ENCODE measurements at regions not wholly inside any gene's neighbourhood (a gene's known extent, or its start where the extent isn't known, plus 50 kb on each side); places are given as distances from the start of the nearest gene placed in this dataset.
A peak's percentile ranks its signal among the peaks of the same experiment; 100 is the strongest.

DNA sequence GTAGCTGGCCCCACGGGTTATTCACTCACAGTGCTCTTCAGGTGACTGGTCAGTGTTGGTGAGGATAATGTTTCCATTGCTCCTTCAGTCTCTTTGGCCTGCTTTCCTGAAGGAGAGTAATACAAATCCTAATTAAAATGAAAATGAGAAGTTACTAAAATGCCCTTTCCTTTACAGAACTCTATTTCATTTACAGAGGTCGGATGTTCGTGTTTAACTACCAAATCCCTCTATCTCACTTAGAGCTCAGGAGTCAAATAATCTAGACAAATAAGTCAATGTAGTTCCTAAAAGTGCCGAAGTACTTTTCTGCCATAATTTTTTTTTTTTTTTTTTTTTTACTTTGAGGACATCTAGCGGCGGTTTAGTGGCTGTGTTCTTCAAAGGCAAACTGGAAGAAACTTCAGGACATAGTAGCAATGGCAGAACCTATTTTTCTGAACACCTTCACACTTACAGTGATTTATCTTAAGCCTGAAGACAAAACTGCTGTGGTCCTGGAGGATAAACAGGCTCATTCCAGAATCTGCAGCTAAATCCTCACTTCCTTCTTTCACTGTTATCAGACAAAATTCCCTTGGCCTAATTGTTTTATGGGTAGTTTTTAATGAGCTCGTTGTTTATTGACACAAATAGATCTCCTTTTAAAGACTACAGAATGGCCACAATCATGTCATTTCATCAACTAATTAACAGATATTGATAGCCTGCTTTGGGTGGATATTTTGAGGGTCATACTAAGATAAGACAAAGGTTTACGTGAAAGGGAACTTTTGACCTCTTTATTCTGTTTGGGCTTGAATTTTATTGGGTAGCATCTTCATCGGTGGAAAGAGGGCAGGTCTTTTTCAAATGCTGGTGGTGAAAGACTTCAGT, 207.6 kb upstream of the DMRTA1 start:
- H3K27ac Mint-ChIP-seq = no peak overlapping the region
- TF ChIP-seq, protein P1, sequence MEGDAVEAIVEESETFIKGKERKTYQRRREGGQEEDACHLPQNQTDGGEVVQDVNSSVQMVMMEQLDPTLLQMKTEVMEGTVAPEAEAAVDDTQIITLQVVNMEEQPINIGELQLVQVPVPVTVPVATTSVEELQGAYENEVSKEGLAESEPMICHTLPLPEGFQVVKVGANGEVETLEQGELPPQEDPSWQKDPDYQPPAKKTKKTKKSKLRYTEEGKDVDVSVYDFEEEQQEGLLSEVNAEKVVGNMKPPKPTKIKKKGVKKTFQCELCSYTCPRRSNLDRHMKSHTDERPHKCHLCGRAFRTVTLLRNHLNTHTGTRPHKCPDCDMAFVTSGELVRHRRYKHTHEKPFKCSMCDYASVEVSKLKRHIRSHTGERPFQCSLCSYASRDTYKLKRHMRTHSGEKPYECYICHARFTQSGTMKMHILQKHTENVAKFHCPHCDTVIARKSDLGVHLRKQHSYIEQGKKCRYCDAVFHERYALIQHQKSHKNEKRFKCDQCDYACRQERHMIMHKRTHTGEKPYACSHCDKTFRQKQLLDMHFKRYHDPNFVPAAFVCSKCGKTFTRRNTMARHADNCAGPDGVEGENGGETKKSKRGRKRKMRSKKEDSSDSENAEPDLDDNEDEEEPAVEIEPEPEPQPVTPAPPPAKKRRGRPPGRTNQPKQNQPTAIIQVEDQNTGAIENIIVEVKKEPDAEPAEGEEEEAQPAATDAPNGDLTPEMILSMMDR (IDR thresholded peaks at IDR 0.05; ENCODE audit: unreplicated experiment) = peak; percentile 60
- H3K9me3 Mint-ChIP-seq (ENCODE audit: low read depth) = no peaks in the 10 kb centered on the region
- H3K4me1 Mint-ChIP-seq (ENCODE audit: low read depth) = peaks cover 8% of the 10 kb centered on the region
- H3K27me3 Mint-ChIP-seq = peaks cover 14% of the 10 kb centered on the region
- H3K36me3 Mint-ChIP-seq (ENCODE audit: insufficient read depth) = no peaks in the 10 kb centered on the region
- no peak overlapping the region for H3K4me3 Mint-ChIP-seq (ENCODE audit: low read depth)
- DNase-seq (ENCODE audit: low spot score, unreplicated experiment) = no peak

DNA sequence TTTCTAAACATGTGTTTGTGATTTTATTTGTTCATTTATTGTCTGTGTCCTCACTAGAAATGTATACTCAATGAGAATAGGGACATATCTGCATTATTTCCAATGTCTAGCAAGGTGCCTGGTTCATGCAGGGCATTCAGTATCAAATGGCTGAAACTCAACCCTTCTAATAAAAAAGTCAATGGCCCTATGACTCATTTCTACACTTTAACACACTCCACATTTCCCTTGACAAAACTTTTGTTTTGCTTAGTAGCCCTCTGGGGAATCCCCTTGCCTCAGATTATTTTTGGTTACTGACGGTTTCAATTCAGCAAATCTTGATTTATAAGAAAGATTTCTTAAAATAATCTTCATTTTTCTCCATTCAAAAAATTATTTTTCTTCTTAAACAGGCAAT, 206.0 kb upstream of the DMRTA1 start:
- TF ChIP-seq, protein P1 (IDR thresholded peaks at IDR 0.05; ENCODE audit: unreplicated experiment) = no peak
- peaks cover 8% of the 10 kb centered on the region for H3K4me1 Mint-ChIP-seq (ENCODE audit: low read depth)

DNA sequence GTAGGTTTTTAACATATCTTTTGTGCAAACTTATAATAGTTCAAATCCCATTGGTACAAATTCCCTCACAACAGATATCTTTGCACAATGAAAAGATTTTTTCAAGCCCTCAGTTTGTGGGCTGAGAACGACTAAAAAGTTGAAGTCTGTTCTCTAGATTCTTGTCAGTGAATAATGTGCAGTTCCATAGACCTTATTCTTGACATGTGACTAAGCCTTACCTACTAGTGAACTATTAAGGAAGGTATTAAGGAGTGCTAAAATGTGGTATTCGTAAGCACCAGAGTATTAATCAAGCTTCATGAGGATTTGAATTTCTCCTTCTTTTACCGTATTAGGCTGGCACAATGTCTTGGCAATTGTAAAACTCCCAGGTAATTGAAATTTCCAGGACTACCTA, 205.6 kb upstream of the DMRTA1 start:
- DNase-seq (ENCODE audit: low spot score, unreplicated experiment) = no peak
- H3K36me3 Mint-ChIP-seq (ENCODE audit: insufficient read depth) = no peaks in the 10 kb centered on the region
- H3K27me3 Mint-ChIP-seq = peaks cover 14% of the 10 kb centered on the region
- no peaks in the 10 kb centered on the region for H3K9me3 Mint-ChIP-seq (ENCODE audit: low read depth)
- no peak overlapping the region for H3K27ac Mint-ChIP-seq
- no peak overlapping the region for H3K4me3 Mint-ChIP-seq (ENCODE audit: low read depth)
- peaks cover 8% of the 10 kb centered on the region for H3K4me1 Mint-ChIP-seq (ENCODE audit: low read depth)
- TF ChIP-seq, protein P1 (IDR thresholded peaks at IDR 0.05; ENCODE audit: unreplicated experiment) = no peak

More for the DNA sequence above, 206.0 kb upstream of the DMRTA1 start:
- Mint-ChIP-seq H3K9me3 (ENCODE audit: low read depth) (no peaks in the 10 kb centered on the region), H3K27ac (no peak overlapping the region), H3K36me3 (ENCODE audit: insufficient read depth) (no peaks in the 10 kb centered on the region), H3K27me3 (peaks cover 14% of the 10 kb centered on the region), H3K4me3 (ENCODE audit: low read depth) (no peak overlapping the region)
- no peak for DNase-seq (ENCODE audit: low spot score, unreplicated experiment)

DNA sequence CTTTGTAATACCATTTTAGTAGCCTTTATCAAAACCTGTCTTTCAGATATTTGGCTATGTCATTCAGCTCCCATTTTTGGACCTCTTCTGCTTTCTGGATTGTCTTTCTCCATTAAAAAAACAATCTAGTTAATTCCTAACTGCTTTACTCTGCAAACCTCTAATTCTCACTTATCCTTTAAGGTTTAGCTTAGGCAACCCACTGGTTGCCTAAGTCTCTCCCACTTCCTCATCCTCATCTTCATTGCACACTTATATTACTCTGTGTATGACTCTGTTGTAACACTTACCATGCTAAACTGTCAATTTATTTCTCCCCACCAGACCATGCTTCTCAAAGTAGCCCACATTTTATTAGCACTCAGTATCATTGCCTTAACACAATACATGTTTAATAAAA, 205.0 kb upstream of the DMRTA1 start:
- TF ChIP-seq, protein P1 (IDR thresholded peaks at IDR 0.05; ENCODE audit: unreplicated experiment) = no peak

DNA sequence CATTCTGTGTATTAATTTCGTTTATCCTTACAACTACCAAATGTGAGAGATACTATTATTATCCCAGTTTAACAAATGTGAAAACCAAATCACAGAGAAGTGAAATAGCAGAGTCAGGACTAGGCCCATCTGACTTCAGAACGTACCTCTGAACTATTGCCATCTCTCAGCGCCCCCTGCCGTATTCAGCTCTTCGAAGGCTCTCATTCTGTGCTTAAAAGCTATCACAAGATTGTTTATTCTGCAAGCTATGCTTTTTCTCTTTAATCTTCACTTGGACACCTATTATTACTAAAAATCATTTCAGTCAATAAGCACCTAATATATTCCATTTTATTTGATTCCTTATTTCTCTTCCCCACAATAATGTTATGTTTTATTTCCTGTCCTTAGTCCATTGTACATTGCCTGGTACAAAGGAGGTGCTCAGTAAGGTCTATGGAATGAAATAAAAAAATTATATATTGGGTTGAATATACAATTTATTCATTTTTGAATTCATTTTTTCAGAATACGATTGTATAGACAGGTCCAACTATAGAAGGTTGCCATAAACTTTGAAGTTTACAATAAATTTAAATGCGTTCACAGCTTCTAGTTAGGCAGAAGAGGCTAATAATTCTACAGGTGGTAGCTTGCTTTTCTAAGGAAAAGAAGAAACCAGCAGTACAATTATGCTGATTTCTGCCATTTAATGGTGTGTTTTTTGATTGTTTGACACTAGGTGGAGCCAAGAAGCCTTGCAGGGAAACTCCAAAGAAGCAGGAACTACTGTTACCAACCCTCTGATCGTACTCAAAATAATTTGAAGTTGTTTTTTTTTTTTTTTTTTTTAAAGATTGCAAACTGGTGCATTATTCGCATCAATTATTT, 202.2 kb upstream of the DMRTA1 start:
- TF ChIP-seq, protein P1 (IDR thresholded peaks at IDR 0.05; ENCODE audit: unreplicated experiment) = peak; percentile 60
- Mint-ChIP-seq H3K27me3 (peaks cover 14% of the 10 kb centered on the region), H3K4me3 (ENCODE audit: low read depth) (no peak overlapping the region), H3K9me3 (ENCODE audit: low read depth) (no peaks in the 10 kb centered on the region), H3K27ac (no peak overlapping the region), H3K4me1 (ENCODE audit: low read depth) (peaks cover 1% of the 10 kb centered on the region), H3K36me3 (ENCODE audit: insufficient read depth) (no peaks in the 10 kb centered on the region)
- DNase-seq (ENCODE audit: low spot score, unreplicated experiment) = no peak

More for the DNA sequence above, 205.0 kb upstream of the DMRTA1 start:
- Mint-ChIP-seq H3K4me1 (ENCODE audit: low read depth) (peaks cover 8% of the 10 kb centered on the region), H3K27ac (no peak overlapping the region), H3K4me3 (ENCODE audit: low read depth) (no peak overlapping the region), H3K9me3 (ENCODE audit: low read depth) (no peaks in the 10 kb centered on the region), H3K36me3 (ENCODE audit: insufficient read depth) (no peaks in the 10 kb centered on the region), H3K27me3 (peaks cover 14% of the 10 kb centered on the region)
- DNase-seq (ENCODE audit: low spot score, unreplicated experiment) = no peak

Measured in progenitor cell of endocrine pancreas (in vitro differentiated cells).